ENCODE measurements at regions not wholly inside any gene's neighbourhood (a gene's known extent, or its start where the extent isn't known, plus 50 kb on each side); places are given as distances from the start of the nearest gene placed in this dataset.

- 11% methylated on average over 2 of the region's 2 CpGs for WGBS (ENCODE audit: missing lambda C conversion rate)
- ATAC-seq: no peak
- DNase-seq (ENCODE audit: low read depth in 1 of 2, low spot score in 1 of 2): no peak
- FAIRE-seq: no peak
- H3K4me2 ChIP-seq: no peak overlapping the region
- no peaks in the 10 kb centered on the region for H3K9me3 ChIP-seq
- H3K27ac ChIP-seq: no peak overlapping the region
- ChIA-PET POLR2A (no interaction called here), CTCF (no interaction called here)
- TF ChIP-seq FOXS1 (CRISPR knock-in tag; IDR thresholded peaks at IDR 0.05): no peak
- no peak for TF ChIP-seq MYC (IDR thresholded peaks at IDR 0.05; ENCODE audit: borderline replicate concordance, low read length)
- TF ChIP-seq CBX8 (IDR thresholded peaks at IDR 0.05): no peak
- TF ChIP-seq ZC3H11A (IDR thresholded peaks at IDR 0.05): no peak
- TF ChIP-seq CTCF (IDR thresholded peaks at IDR 0.05): no peak
- no peak for TF ChIP-seq TFCP2L1 (CRISPR knock-in tag; IDR thresholded peaks at IDR 0.05)
- TF ChIP-seq FOSL2 (IDR thresholded peaks at IDR 0.05): no peak
- no peak for TF ChIP-seq FOSL2 (CRISPR knock-in tag; IDR thresholded peaks at IDR 0.05)
- no peak for TF ChIP-seq HMGXB4 (CRISPR knock-in tag; IDR thresholded peaks at IDR 0.05; ENCODE audit: borderline replicate concordance)
- no peak for TF ChIP-seq CEBPB (IDR thresholded peaks at IDR 0.05)
- no peak for TF ChIP-seq HOXB13 (CRISPR knock-in tag; IDR thresholded peaks at IDR 0.05; ENCODE audit: low read depth)
- TF ChIP-seq MAFK (IDR thresholded peaks at IDR 0.05; ENCODE audit: partially characterized antibody): no peak
- no peak for TF ChIP-seq ATOH8 (CRISPR knock-in tag; IDR thresholded peaks at IDR 0.05; ENCODE audit: low read depth)
- TF ChIP-seq NR3C1 (IDR thresholded peaks at IDR 0.05): no peak
- no peak for TF ChIP-seq USF2 (IDR thresholded peaks at IDR 0.05)
- no peak for TF ChIP-seq CHD4 (IDR thresholded peaks at IDR 0.05; ENCODE audit: borderline replicate concordance)
- no peak for TF ChIP-seq PBX3 (IDR thresholded peaks at IDR 0.05)
- no peak for TF ChIP-seq EHMT2 (IDR thresholded peaks at IDR 0.05; ENCODE audit: low read depth)
- no peak for TF ChIP-seq RFX5 (IDR thresholded peaks at IDR 0.05)
- TF ChIP-seq POLR2A (IDR thresholded peaks at IDR 0.05; ENCODE audit: low read length): no peak
- H3K4me3 ChIP-seq: no peak overlapping the region
- H3K4me1 ChIP-seq: no peaks in the 10 kb centered on the region
Observed at GRCh38 chrX:104419926-104420325, 146.1 kb upstream of the IL1RAPL2 start.

GRCh38 chrX:104419211-104419610, 146.8 kb upstream of the IL1RAPL2 start:
- H3K9me3 ChIP-seq: no peaks in the 10 kb centered on the region
- 4% methylated on average over 1 of the region's 1 CpG for WGBS (ENCODE audit: missing lambda C conversion rate)
- ChIA-PET POLR2A (no interaction called here), CTCF (no interaction called here)
- no peak overlapping the region for H3K27ac ChIP-seq
- DNase-seq (ENCODE audit: low read depth in 1 of 2, low spot score in 1 of 2) (no peak), ATAC-seq (no peak), FAIRE-seq (no peak)
- H3K4me1 ChIP-seq: no peaks in the 10 kb centered on the region
- H3K4me3 ChIP-seq: no peak overlapping the region
- no peak overlapping the region for H3K4me2 ChIP-seq
- TF ChIP-seq MAX (IDR thresholded peaks at IDR 0.05) (no peak), ELK1 (IDR thresholded peaks at IDR 0.05; ENCODE audit: low read depth, low read length) (no peak), RCOR1 (IDR thresholded peaks at IDR 0.05; ENCODE audit: low read depth, low read length) (no peak), FOSL2 (IDR thresholded peaks at IDR 0.05) (no peak), FOSL2 (CRISPR knock-in tag; IDR thresholded peaks at IDR 0.05) (no peak), MAFK (IDR thresholded peaks at IDR 0.05; ENCODE audit: partially characterized antibody) (no peak), HOXA7 (CRISPR knock-in tag; IDR thresholded peaks at IDR 0.05) (no peak), BCL3 (IDR thresholded peaks at IDR 0.05) (no peak), CEBPB (IDR thresholded peaks at IDR 0.05) (no peak), BHLHE40 (IDR thresholded peaks at IDR 0.05; ENCODE audit: low read depth, low read length) (no peak), SREBF2 (IDR thresholded peaks at IDR 0.05) (no peak), KDM1A (IDR thresholded peaks at IDR 0.05; ENCODE audit: low read depth) (no peak), RAD21 (conservative IDR thresholded peaks at IDR 0.05 in 1 of 2, IDR thresholded peaks at IDR 0.05 in 1 of 2) (no peak), PBX3 (IDR thresholded peaks at IDR 0.05) (no peak), POLR2A (IDR thresholded peaks at IDR 0.05; ENCODE audit: low read length) (no peak)

Measured in A549 (cell line).